Renal pelvis (tissue), 1 donor: ENCODE measurements at regions not wholly inside any gene's neighbourhood (a gene's known extent, or its start where the extent isn't known, plus 50 kb on each side); places are given as distances from the start of the nearest gene placed in this dataset.
A peak's percentile ranks its signal among the peaks of the same experiment; 100 is the strongest.
"Not testable (repeated sequence)": the region's sequence is repeated elsewhere in the genome, so short reads cannot be mapped to it uniquely, and the experiment has no call there.

Experiments
- DNase-seq: peaks from one replicate; pipeline ENCODE4 v3.0.0-alpha.2; 2013

DNA sequence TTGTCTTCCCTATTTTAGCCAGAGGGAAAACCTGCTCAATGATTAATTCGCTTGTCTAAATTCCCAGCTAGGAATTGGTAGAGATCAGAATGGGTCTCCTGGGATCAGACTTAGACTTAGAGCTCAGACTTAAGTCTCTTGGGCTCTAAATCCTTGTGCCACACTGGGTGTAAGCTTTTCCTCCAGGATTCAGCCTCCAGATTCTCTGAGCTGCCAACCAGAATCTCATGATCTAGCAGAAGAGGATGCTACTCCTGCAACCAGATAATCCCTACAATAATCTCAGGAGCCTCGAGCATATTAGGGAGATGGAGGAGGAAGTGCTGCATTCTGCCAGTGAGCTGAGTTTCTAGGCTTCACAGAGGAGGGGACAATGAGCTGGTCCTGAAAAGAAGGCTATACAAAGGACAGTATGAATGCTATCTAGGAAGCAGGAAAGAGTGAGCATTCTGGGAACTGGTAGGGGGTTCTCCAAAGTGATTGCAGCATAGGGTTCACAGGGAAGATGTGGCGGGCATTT, 211.6 kb upstream of the SESN3 start:
- DNase-seq, result no peak

- DNase-seq, result peak; percentile 35
These were observed 204.8 kb upstream of the SESN3 start for GRCh38 chr11:95435628-95436353.

DNA sequence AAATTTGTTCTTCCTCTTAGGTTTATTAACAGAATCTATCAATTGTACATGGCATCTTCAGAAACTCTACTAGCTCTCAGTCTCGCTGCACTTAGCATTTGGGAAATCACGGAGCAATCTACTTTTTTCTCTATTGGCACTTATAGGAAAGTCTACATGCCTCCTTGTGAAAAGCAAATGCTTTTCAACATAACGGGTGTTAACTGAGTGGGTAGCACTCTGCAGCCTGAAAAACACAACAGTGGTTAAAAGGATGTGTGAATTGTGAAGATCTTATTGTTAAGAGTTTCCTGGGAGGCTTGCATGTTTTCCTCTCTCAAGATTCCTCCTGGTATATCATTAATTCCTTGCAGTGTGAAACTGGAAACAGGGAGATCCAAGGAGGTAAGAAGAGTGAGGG, 204.2 kb upstream of the SESN3 start:
- DNase-seq, result no peak

GRCh38 chr11:95434489-95435057, 203.6 kb upstream of the SESN3 start:
- no peak for DNase-seq

- DNase-seq, result no peak
These were observed 203.0 kb upstream of the SESN3 start for GRCh38 chr11:95434009-95434408.

DNA sequence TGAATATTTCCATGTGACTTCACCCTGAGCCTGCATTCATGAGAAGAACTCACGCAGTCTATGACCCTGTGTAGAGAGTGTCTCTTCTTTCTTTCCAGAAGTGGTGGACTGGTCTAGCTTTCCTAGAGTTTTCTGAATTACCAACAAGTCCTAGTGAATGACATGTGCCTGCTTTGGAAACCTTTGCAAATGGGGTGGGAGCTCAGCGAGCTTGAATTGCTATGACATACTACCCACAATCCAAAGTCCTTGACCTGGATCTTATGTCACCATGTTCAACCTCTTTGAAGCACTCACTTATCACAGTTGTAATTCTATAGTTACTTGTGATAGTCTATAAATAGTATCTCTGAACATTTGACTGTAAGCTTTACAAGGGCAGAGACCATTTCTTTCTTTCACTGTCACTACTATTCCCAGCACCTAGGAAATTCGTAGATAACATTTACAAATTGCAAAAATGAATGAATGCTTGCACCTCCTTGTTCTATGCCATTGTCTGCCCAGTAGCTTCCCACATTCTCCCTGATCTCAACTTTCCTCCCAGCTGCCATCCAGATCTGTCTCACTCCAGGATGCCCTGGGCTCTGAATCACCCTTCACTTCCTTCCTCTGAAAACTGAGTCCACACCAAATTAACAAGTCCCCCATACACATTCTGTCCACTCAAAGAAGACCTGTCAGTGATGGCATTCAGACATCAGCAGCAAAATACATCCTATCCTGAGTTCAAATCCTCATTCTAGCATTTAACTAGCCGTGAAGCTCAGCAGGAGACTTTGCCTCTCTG, 201.9 kb upstream of the SESN3 start:
- no peak for DNase-seq

DNA sequence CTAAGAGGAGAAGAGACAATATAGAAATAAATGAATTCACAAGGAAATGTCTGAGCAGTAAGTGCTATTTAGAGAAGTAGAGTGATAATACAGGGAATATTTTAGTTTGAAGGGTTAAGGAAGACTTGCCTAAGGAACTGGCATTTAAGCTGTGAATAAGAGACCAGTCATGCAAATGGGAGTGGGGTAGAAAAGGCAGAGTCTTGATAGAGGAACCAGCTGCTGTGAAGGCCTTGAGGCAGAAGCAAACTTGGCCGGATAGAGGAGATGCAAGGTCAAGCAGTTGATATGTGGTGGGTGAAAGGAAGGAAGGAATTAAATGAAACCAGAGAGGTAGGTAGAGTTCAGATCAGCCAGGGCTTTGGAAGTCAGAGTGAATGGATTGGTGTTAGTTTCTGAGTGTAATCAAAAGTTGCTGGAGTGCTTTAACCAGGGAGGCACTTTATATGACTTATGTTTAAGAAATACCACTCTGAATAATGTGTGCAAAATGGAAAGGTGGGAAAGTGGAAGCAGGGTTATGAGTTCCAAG, 198.4 kb upstream of the SESN3 start:
- DNase-seq, result no peak

DNA sequence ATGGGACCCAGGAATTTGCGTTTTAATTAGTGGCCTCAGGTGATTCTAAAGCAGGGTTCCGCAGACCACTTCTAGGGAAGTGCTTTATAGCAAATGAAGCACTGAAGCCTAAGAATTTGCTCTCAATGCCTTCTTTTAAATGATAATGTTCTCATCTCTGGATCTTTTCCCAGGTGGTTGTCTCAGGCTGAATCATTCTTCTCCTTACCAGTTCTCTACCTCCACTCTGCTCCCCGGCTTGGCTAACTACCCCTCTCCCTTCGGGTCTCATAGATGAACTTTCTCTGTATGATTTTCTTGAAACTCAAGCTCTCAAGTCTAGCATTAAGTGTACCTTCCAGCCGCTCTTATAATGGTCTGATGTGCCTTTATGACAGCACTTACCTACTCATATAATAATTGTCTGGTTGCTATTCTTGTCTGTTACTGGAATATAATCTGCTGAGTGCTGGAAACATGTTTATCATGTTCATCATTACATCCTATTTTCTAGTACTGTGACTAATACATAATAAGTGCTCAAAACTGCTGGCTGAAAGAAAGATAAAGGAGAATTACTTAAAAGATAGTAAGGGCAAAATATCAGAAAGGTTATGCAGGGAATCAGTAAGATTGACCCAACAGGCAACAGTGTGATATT, 195.9 kb upstream of the SESN3 start:
- no peak for DNase-seq

DNA sequence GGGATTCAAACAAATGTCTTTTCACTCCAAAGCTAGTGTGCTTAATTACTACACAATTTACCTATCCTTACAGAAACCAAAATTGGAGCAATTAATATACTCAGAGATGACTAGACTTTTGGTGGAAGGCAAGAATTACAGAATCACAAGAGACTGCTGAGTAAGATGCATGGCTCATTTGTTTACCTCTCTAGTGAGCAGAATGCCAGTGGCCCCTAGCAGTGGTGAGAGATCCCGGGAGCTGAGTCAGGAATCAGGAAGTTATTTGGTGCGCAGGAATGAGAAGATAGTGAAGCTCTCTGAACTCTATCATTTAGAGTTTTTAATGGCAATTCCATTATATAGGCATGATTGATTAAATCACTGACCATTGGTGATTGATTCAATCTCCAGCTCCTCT, 188.9 kb upstream of the SESN3 start:
- no peak for DNase-seq

- DNase-seq, result no peak
These were observed 187.9 kb upstream of the SESN3 start for GRCh38 chr11:95418916-95419315.

- DNase-seq, result no peak
These were observed 186.8 kb upstream of the SESN3 start for GRCh38 chr11:95417832-95418231.

- no peak for DNase-seq
These were observed 184.9 kb upstream of the SESN3 start for GRCh38 chr11:95415837-95416304.

DNA sequence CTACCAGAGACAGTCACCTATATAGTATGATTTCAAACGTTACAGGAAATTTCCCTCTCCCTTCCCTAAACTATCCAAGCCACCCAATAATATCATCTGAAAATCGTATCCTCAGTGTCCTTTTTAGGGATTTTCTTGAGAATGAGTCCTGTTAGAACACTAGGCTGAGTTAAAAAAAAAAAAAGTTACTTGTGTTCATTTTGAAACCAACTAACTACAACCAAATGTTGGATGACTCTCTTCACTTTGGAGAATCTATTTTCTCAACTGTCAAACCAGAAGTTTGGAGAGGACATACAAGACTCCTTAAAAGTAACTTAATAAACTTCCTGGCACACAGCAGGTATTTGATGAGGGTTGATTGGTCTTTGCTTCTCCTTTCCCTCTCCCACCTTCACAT, 183.2 kb upstream of the SESN3 start:
- DNase-seq, result no peak

DNA sequence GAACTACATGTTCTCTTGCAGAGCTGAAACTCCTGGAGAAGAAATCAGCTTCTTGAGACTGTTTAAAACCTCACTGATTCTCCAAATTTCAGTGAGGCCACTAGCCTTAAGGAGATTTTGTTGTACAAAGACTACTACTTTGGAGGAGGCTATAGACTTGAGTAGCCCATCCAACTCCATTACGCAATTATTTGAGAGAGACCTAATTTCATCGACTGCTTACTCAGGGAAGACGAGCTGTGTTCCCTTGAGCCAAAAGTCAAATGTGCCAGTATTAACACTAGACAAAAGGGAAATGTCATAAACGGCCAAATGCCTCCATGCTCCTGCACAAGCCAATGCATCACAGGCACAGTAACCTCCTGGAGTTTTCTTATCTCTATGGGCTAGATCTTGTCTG, 182.8 kb upstream of the SESN3 start:
- no peak for DNase-seq

DNA sequence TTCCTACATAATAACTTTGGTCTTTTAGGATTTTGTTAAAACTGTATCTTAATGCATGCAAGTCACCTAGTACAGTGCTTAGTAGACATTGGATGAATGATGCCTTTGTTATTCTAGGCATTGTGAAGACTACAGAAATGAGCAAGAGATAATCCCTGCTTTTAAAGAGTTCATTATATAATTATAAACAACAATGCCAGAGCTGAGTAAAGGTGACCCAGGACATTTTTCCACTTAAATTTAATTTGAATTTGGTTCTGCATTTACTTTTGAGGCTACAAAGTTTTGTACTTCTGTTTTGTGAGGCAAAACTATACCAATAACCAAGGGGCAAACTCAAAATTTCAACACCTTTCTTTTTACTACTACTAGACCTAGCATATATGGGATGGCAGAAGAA, 182.0 kb upstream of the SESN3 start:
- DNase-seq, result no peak

GRCh38 chr11:95412074-95412473, 181.1 kb upstream of the SESN3 start:
- DNase-seq, result no peak

- DNase-seq, result not testable (repeated sequence)
These were observed 179.7 kb upstream of the SESN3 start for GRCh38 chr11:95410707-95411106.

- DNase-seq, result no peak
These were observed 175.3 kb upstream of the SESN3 start for GRCh38 chr11:95406271-95406670.

GRCh38 chr11:95404370-95404769, 173.4 kb upstream of the SESN3 start:
- no peak for DNase-seq

DNA sequence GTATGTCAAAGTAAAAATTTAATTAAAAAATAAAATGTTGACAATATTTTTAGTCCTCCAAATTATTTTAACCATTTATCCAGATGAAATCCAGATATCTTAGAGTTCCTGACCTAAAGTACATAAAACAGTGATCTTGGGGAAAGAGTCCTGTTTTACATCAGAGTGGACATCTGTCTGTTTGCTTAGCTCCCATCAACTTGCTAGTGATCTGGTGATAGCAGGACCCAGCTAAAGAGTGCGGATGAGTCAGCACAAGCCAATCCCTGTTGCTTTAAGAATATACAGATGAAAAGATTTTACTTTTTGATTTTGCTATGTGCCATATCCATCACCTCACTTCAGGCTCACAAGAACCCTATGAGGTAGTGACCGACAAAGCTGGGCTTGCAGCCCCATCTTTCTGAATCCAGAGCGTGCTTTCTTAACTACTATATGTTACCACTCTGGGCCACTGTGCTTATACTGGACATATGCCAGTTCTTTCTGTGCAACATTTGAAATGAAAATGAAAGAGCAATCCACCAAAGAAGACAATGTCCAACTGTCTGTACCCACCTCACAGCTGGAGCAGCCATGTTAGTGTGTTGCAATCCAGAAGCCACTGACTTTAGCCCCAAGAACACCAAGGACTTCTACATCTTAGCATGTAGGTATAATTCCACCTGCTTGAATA, 167.6 kb upstream of the SESN3 start:
- DNase-seq, result no peak

- no peak for DNase-seq
These were observed 161.6 kb upstream of the SESN3 start for GRCh38 chr11:95392644-95393043.

DNA sequence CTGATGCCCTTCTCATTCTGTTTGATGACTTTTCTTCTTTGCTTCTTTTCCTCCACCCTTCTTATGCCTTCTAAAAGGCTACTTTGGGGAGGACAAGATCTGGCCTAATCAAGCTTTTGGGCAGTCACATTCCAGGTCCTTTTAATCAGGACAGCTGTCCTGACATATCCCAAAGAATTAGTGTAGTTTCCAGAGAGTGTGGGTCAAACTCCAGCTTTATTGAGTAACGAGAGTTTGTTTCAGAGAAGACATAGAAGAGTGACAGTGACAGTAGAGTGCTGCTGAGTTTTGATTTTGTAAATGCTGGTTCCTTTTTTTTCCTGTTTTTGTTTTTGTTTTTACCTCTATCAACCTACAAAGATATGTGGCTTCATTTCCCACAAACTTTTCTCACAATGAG, 158.4 kb upstream of the SESN3 start:
- no peak for DNase-seq
